Gastrocnemius medialis (tissue), 4 donors: ENCODE measurements at regions not wholly inside any gene's neighbourhood (a gene's known extent, or its start where the extent isn't known, plus 50 kb on each side); places are given as distances from the start of the nearest gene placed in this dataset.

Source experiments
- POLR2A ChIP-seq, 2 donors: fragments of 450-650 bp; IDR thresholded peaks; one replicate each; pipeline ENCODE4 v1.6.1; 2017; ENCODE audit warnings: antibody characterized with exemption in 2 of 2, mild to moderate bottlenecking in 2 of 2, moderate library complexity in 2 of 2
- TF ChIP-seq, protein P1 (sequence below), 5 experiments: fragments of 450-650 bp in 3 of 5; fragments of 200-600 bp in 2 of 5; sonication (generic) in 2 of 5; IDR thresholded peaks in 4 of 5; conservative IDR thresholded peaks in 1 of 5; 1 replicate in 4 of 5; 2 replicates in 1 of 5; pipeline ENCODE4 v1.5.1; 2016 to 2019; ENCODE audit warnings: antibody characterized with exemption in 5 of 5, mild to moderate bottlenecking in 3 of 5, moderate library complexity in 3 of 5

DNA sequence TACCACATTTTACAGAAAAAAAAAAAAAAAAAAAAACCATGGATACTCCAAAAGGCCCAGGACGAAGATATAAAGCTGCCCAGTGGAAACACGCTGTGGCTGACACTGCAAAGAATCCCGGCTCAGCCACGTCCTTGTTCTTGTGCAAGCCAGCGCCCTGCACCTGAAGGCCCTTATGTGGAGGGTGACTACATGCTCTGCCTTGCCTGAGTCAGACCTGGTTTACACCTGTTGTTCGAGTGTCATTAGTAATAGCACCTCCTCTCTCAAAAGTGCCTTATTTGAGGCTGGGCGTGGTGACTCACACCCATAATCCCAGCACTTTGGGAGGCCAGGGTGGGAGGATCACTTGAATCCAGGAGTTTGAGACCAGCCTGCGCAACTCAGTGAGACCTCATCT, 54.3 kb upstream of the ZSWIM6 start:
- TF ChIP-seq, protein P1, sequence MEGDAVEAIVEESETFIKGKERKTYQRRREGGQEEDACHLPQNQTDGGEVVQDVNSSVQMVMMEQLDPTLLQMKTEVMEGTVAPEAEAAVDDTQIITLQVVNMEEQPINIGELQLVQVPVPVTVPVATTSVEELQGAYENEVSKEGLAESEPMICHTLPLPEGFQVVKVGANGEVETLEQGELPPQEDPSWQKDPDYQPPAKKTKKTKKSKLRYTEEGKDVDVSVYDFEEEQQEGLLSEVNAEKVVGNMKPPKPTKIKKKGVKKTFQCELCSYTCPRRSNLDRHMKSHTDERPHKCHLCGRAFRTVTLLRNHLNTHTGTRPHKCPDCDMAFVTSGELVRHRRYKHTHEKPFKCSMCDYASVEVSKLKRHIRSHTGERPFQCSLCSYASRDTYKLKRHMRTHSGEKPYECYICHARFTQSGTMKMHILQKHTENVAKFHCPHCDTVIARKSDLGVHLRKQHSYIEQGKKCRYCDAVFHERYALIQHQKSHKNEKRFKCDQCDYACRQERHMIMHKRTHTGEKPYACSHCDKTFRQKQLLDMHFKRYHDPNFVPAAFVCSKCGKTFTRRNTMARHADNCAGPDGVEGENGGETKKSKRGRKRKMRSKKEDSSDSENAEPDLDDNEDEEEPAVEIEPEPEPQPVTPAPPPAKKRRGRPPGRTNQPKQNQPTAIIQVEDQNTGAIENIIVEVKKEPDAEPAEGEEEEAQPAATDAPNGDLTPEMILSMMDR (IDR thresholded peaks at IDR 0.05 in 4 of 5, conservative IDR thresholded peaks at IDR 0.05 in 1 of 5) = no peak
- TF ChIP-seq POLR2A (IDR thresholded peaks at IDR 0.05) = no peak
